HG02642 (cell line): ENCODE measurements at regions not wholly inside any gene's neighbourhood (a gene's known extent, or its start where the extent isn't known, plus 50 kb on each side); places are given as distances from the start of the nearest gene placed in this dataset.
"Not testable (repeated sequence)": the region's sequence is repeated elsewhere in the genome, so short reads cannot be mapped to it uniquely, and the experiment has no call there.

Experiments used
- ATAC-seq: cut with Tn5 transposase; IDR thresholded peaks from one replicate; pipeline ENCODE4 v1.9.1; 2021; ENCODE audit warnings: mild to moderate bottlenecking; ENCODE audit not compliant: unreplicated experiment, poor library complexity

- ATAC-seq, result not testable (repeated sequence)
These were observed 1156.7 kb upstream of the PRR20A start for GRCh38 chr13:55984026-55984425.

GRCh38 chr13:55990631-55991030, 1150.1 kb upstream of the PRR20A start:
- no peak for ATAC-seq

- no peak for ATAC-seq
These were observed 1149.1 kb upstream of the PRR20A start for GRCh38 chr13:55991666-55992065.

- ATAC-seq, result no peak
These were observed 1148.6 kb upstream of the PRR20A start for GRCh38 chr13:55992145-55992544.

- ATAC-seq, result no peak
These were observed 1141.0 kb upstream of the PRR20A start for GRCh38 chr13:55999709-56000108.

- ATAC-seq, result no peak
These were observed 1131.3 kb upstream of the PRR20A start for GRCh38 chr13:56009418-56009817.

GRCh38 chr13:56012644-56013043, 1128.1 kb upstream of the PRR20A start:
- ATAC-seq, result no peak

- ATAC-seq, result no peak
These were observed 1124.8 kb upstream of the PRR20A start for GRCh38 chr13:56015919-56016318.

- no peak for ATAC-seq
These were observed 1121.1 kb upstream of the PRR20A start for GRCh38 chr13:56019606-56020005.

GRCh38 chr13:56020425-56020824, 1120.3 kb upstream of the PRR20A start:
- no peak for ATAC-seq

GRCh38 chr13:56039992-56040391, 1100.7 kb upstream of the PRR20A start:
- no peak for ATAC-seq

- ATAC-seq, result no peak
These were observed 1074.4 kb upstream of the PRR20A start for GRCh38 chr13:56066321-56066720.

GRCh38 chr13:56102641-56103040, 1038.1 kb upstream of the PRR20A start:
- no peak for ATAC-seq

GRCh38 chr13:56110751-56111150, 1030.0 kb upstream of the PRR20A start:
- no peak for ATAC-seq

- no peak for ATAC-seq
These were observed 1006.2 kb upstream of the PRR20A start for GRCh38 chr13:56134524-56134923.

- no peak for ATAC-seq
These were observed 973.9 kb upstream of the PRR20A start for GRCh38 chr13:56166864-56167263.

GRCh38 chr13:56168581-56168980, 972.1 kb upstream of the PRR20A start:
- ATAC-seq, result no peak

- ATAC-seq, result no peak
These were observed 967.4 kb upstream of the PRR20A start for GRCh38 chr13:56173346-56173745.

- no peak for ATAC-seq
These were observed 958.1 kb upstream of the PRR20A start for GRCh38 chr13:56182598-56182997.

GRCh38 chr13:56187331-56187730, 953.4 kb upstream of the PRR20A start:
- ATAC-seq, result no peak

- not testable (repeated sequence) for ATAC-seq
These were observed 952.1 kb upstream of the PRR20A start for GRCh38 chr13:56188582-56188981.

GRCh38 chr13:56189439-56189838, 951.3 kb upstream of the PRR20A start:
- ATAC-seq, result no peak

- ATAC-seq, result no peak
These were observed 950.7 kb upstream of the PRR20A start for GRCh38 chr13:56189978-56190377.
